ENCODE measurements at regions not wholly inside any gene's neighbourhood (a gene's known extent, or its start where the extent isn't known, plus 50 kb on each side); places are given as distances from the start of the nearest gene placed in this dataset.

GRCh38 chr12:87853448-87854003 is 175.7 kb downstream of the C12orf50 start:
- Histone ChIP-seq H3K9ac (ENCODE audit: low read length) (peak overlapping the region; percentile 15), H3K9me2 (ENCODE audit: insufficient read depth, low read length) (no peaks in the 10 kb centered on the region), H2AFZ (ENCODE audit: low read depth, low read length) (no peak overlapping the region), H3K4me3 (ENCODE audit: low read length) (no peak overlapping the region), H3F3A (ENCODE audit: insufficient read depth, low read length, poor library complexity, severe bottlenecking) (no peaks in the 10 kb centered on the region), H4K20me1 (ENCODE audit: insufficient read depth) (no peaks in the 10 kb centered on the region), H3K9me3 (ENCODE audit: low read length) (no peaks in the 10 kb centered on the region), H3K27me3 (ENCODE audit: insufficient read depth, low read depth, low read length) (no peaks in the 10 kb centered on the region), H3K36me3 (ENCODE audit: insufficient read depth, low read length) (no peaks in the 10 kb centered on the region), H3K27ac (ENCODE audit: low read length) (peak overlapping the region; percentile 74), H3K79me2 (replicated peaks; ENCODE audit: insufficient read depth, low read length) (no peaks in the 10 kb centered on the region), H3K4me2 (ENCODE audit: low read length) (no peak overlapping the region)
- peak; percentile 20 for TF ChIP-seq POLR2AphosphoS5 (IDR thresholded peaks at IDR 0.05)
- peak; percentile 28 for TF ChIP-seq SMC3 (conservative IDR thresholded peaks at IDR 0.05; ENCODE audit: poor library complexity)
- TF ChIP-seq MXI1 (conservative IDR thresholded peaks at IDR 0.05; ENCODE audit: poor library complexity, severe bottlenecking): no peak
- peak; percentile 77 for TF ChIP-seq EP300 (conservative IDR thresholded peaks at IDR 0.05; ENCODE audit: poor library complexity, severe bottlenecking)
- no peak for TF ChIP-seq TAF1 (IDR thresholded peaks at IDR 0.05; ENCODE audit: low read depth)
- peak; percentile 71 for TF ChIP-seq REST (IDR thresholded peaks at IDR 0.05; ENCODE audit: borderline replicate concordance)
- peak; percentile 53 for TF ChIP-seq CTCF (IDR thresholded peaks at IDR 0.05; ENCODE audit: poor library complexity, severe bottlenecking)
- no peak for TF ChIP-seq RAD21 (conservative IDR thresholded peaks at IDR 0.05)
- TF ChIP-seq EZH2 (IDR thresholded peaks at IDR 0.05; ENCODE audit: borderline replicate concordance, insufficient read depth, low read length, poor library complexity, severe bottlenecking): no peak

- no peaks in the 10 kb centered on the region for H3K9me3 ChIP-seq (ENCODE audit: low read length)
- no peak for TF ChIP-seq EP300 (conservative IDR thresholded peaks at IDR 0.05; ENCODE audit: poor library complexity, severe bottlenecking)
- TF ChIP-seq EZH2 (IDR thresholded peaks at IDR 0.05; ENCODE audit: borderline replicate concordance, insufficient read depth, low read length, poor library complexity, severe bottlenecking): no peak
- TF ChIP-seq CTCF (IDR thresholded peaks at IDR 0.05; ENCODE audit: poor library complexity, severe bottlenecking): no peak
- no peak for TF ChIP-seq POLR2AphosphoS5 (IDR thresholded peaks at IDR 0.05)
- TF ChIP-seq REST (IDR thresholded peaks at IDR 0.05; ENCODE audit: borderline replicate concordance): no peak
- no peak for TF ChIP-seq MXI1 (conservative IDR thresholded peaks at IDR 0.05; ENCODE audit: poor library complexity, severe bottlenecking)
- TF ChIP-seq SMC3 (conservative IDR thresholded peaks at IDR 0.05; ENCODE audit: poor library complexity): no peak
- TF ChIP-seq TAF1 (IDR thresholded peaks at IDR 0.05; ENCODE audit: low read depth): no peak
- TF ChIP-seq RAD21 (conservative IDR thresholded peaks at IDR 0.05): no peak
- H3K9ac ChIP-seq (ENCODE audit: low read length): no peak overlapping the region
- no peaks in the 10 kb centered on the region for H4K20me1 ChIP-seq (ENCODE audit: insufficient read depth)
- no peak overlapping the region for H3K27ac ChIP-seq (ENCODE audit: low read length)
- H3K4me2 ChIP-seq (ENCODE audit: low read length): no peak overlapping the region
- no peaks in the 10 kb centered on the region for H3K9me2 ChIP-seq (ENCODE audit: insufficient read depth, low read length)
- no peaks in the 10 kb centered on the region for H3F3A ChIP-seq (ENCODE audit: insufficient read depth, low read length, poor library complexity, severe bottlenecking)
- no peaks in the 10 kb centered on the region for H3K79me2 ChIP-seq (replicated peaks; ENCODE audit: insufficient read depth, low read length)
- no peak overlapping the region for H3K4me3 ChIP-seq (ENCODE audit: low read length)
- H3K36me3 ChIP-seq (ENCODE audit: insufficient read depth, low read length): no peaks in the 10 kb centered on the region
- no peak overlapping the region for H2AFZ ChIP-seq (ENCODE audit: low read depth, low read length)
- no peaks in the 10 kb centered on the region for H3K27me3 ChIP-seq (ENCODE audit: insufficient read depth, low read depth, low read length)
Observed at GRCh38 chr12:87849074-87849473, 180.1 kb downstream of the C12orf50 start.

All from neural cell (in vitro differentiated cells).